Fibroblast of lung (primary cell): ENCODE measurements at regions not wholly inside any gene's neighbourhood (a gene's known extent, or its start where the extent isn't known, plus 50 kb on each side); places are given as distances from the start of the nearest gene placed in this dataset.
"Not testable (repeated sequence)": the region's sequence is repeated elsewhere in the genome, so short reads cannot be mapped to it uniquely, and the experiment has no call there.

Experiments
- CTCF ChIP-seq, 2 donors: IDR thresholded peaks in 1 of 2; conservative IDR thresholded peaks in 1 of 2; 1 replicate in 1 of 2; 2 replicates in 1 of 2; pipeline ENCODE4 v1.5.1; 2011 to 2012; ENCODE audit warnings: low read length in 2 of 2, control low read depth in 1 of 2, inconsistent platforms in 1 of 2, low read depth in 1 of 2, mild to moderate bottlenecking in 1 of 2
- EZH2 ChIP-seq: IDR thresholded peaks from 2 replicates; pipeline ENCODE4 v1.5.1; 2012; ENCODE audit warnings: low read length, control low read depth, mild to moderate bottlenecking; ENCODE audit errors: missing control alignments

- TF ChIP-seq CTCF (conservative IDR thresholded peaks at IDR 0.05 in 1 of 2, IDR thresholded peaks at IDR 0.05 in 1 of 2; ENCODE audit: low read depth in 1 of 2, low read length in 2 of 2); EZH2: not testable (repeated sequence)
Observed at GRCh38 chr12:128113250-128113649, 153.7 kb upstream of the TMEM132C start.
